KMS-11 (cell line): ENCODE measurements at regions not wholly inside any gene's neighbourhood (a gene's known extent, or its start where the extent isn't known, plus 50 kb on each side); places are given as distances from the start of the nearest gene placed in this dataset.

Experiments
- H2AFZ ChIP-seq: fragments of 200-600 bp; sonication (generic); 2 replicates; pipeline ENCODE4 v1.6.1; 2016; ENCODE audit warnings: antibody characterized with exemption, mixed run types, low read depth
- H3K27ac ChIP-seq: fragments of 200-600 bp; sonication (generic); 2 replicates; pipeline ENCODE4 v1.6.1; 2016; ENCODE audit warnings: mild to moderate bottlenecking, mixed run types
- H3K27me3 ChIP-seq: fragments of 200-600 bp; sonication (generic); 2 replicates; pipeline ENCODE4 v1.6.1; 2017; ENCODE audit warnings: mild to moderate bottlenecking, low read depth, mixed run types, moderate library complexity; ENCODE audit not compliant: insufficient read depth
- H3K36me3 ChIP-seq: fragments of 200-600 bp; sonication (generic); 2 replicates; pipeline ENCODE4 v1.6.1; 2017; ENCODE audit warnings: mild to moderate bottlenecking, mixed run types; ENCODE audit not compliant: insufficient read depth
- H3K4me1 ChIP-seq: fragments of 200-600 bp; sonication (generic); 2 replicates; pipeline ENCODE4 v1.6.1; 2016; ENCODE audit warnings: mild to moderate bottlenecking, low read depth, mixed run types; ENCODE audit not compliant: poor library complexity, severe bottlenecking
- H3K4me2 ChIP-seq: fragments of 200-600 bp; sonication (generic); 2 replicates; pipeline ENCODE4 v1.7.0; 2016; ENCODE audit warnings: mild to moderate bottlenecking, mixed run types
- H3K4me3 ChIP-seq: fragments of 200-600 bp; sonication (generic); IDR thresholded peaks from 2 replicates; pipeline ENCODE4 v1.6.1; 2017; ENCODE audit warnings: low read depth, low read length, mixed read lengths; ENCODE audit not compliant: insufficient read depth
- H3K79me2 ChIP-seq: fragments of 200-600 bp; sonication (generic); 2 replicates; pipeline ENCODE4 v1.6.1; 2016; ENCODE audit warnings: low read depth, mixed run types; ENCODE audit not compliant: insufficient read depth
- H3K9ac ChIP-seq: fragments of 200-600 bp; sonication (generic); 2 replicates; pipeline ENCODE4 v1.6.1; 2016; ENCODE audit warnings: mild to moderate bottlenecking, mixed run types
- H4K20me1 ChIP-seq: fragments of 200-600 bp; sonication (generic); 2 replicates; pipeline ENCODE4 v1.6.1; 2016; ENCODE audit warnings: mild to moderate bottlenecking, mixed run types; ENCODE audit not compliant: insufficient read depth
- CTCF ChIP-seq: fragments of 200-600 bp; sonication (generic); conservative IDR thresholded peaks from 2 replicates; pipeline ENCODE4 v1.6.1; 2017; ENCODE audit warnings: low read depth, mild to moderate bottlenecking, antibody characterized with exemption, low read length, moderate library complexity, mixed read lengths

- H3K4me3 ChIP-seq = no peak overlapping the region
- H3K4me1 ChIP-seq = no peaks in the 10 kb centered on the region
- no peak overlapping the region for H3K4me2 ChIP-seq
- H3K79me2 ChIP-seq = no peaks in the 10 kb centered on the region
- no peaks in the 10 kb centered on the region for H3K36me3 ChIP-seq
- no peak overlapping the region for H2AFZ ChIP-seq
- TF ChIP-seq CTCF = no peak
- H4K20me1 ChIP-seq = no peaks in the 10 kb centered on the region
- no peaks in the 10 kb centered on the region for H3K27me3 ChIP-seq
- H3K27ac ChIP-seq = no peak overlapping the region
- no peak overlapping the region for H3K9ac ChIP-seq
Observed at GRCh38 chr12:115433014-115433634, 749.1 kb upstream of the TBX3 start.

DNA sequence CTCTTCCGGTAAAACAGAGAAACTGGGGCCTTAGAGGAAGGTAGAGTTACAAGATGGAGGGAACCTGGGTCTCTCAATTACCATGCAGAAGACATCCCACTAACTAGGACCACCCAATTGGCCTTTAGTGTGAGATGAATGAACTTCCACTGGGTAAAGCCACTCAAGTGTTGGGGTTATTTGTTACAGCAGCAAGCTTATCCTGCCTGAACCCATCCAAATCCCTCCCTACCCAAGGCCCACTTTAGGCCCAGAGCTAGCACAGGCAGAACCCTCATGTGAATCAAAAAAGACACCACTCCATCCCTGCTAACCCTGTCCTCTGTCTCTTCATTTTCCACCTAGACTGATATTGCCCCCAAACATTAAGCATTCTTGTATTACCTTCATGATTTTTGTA, 746.7 kb upstream of the TBX3 start:
- no peaks in the 10 kb centered on the region for H3K27me3 ChIP-seq
- no peaks in the 10 kb centered on the region for H3K79me2 ChIP-seq
- H2AFZ ChIP-seq = no peak overlapping the region
- H3K4me1 ChIP-seq = no peaks in the 10 kb centered on the region
- H3K27ac ChIP-seq = no peak overlapping the region
- H3K9ac ChIP-seq = no peak overlapping the region
- H3K4me3 ChIP-seq = no peak overlapping the region
- no peak overlapping the region for H3K4me2 ChIP-seq
- TF ChIP-seq CTCF = no peak
- no peaks in the 10 kb centered on the region for H4K20me1 ChIP-seq
- H3K36me3 ChIP-seq = no peaks in the 10 kb centered on the region

- Histone ChIP-seq H3K4me3 (no peak overlapping the region), H3K36me3 (no peaks in the 10 kb centered on the region), H3K9ac (no peak overlapping the region), H3K27ac (no peak overlapping the region), H3K27me3 (no peaks in the 10 kb centered on the region), H4K20me1 (no peaks in the 10 kb centered on the region), H2AFZ (no peak overlapping the region), H3K4me1 (no peaks in the 10 kb centered on the region), H3K4me2 (no peak overlapping the region), H3K79me2 (no peaks in the 10 kb centered on the region)
- TF ChIP-seq CTCF = no peak
Observed at GRCh38 chr12:115426732-115427131, 742.8 kb upstream of the TBX3 start.

DNA sequence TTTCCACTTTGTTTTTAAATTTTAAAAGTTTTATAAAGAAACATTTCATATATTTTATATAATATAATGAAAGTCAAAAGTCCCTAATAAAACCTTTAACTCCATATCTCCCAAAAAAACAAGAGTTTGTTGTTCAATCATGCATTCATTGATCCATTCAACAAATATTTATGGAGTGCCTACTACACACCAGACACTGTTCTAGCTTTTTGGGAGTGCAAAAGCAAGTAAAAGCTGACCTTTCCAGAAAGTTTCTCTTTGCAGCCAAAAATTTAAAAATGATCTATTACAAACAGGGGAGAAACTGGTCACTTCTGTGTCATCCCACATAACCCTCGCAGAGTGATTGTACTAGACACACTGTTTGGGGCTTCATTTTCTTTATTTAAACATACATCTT, 740.0 kb upstream of the TBX3 start:
- no peak for TF ChIP-seq CTCF
- Histone ChIP-seq H3K27me3 (no peaks in the 10 kb centered on the region), H3K36me3 (no peaks in the 10 kb centered on the region), H3K79me2 (no peaks in the 10 kb centered on the region), H3K4me3 (no peak overlapping the region), H3K4me2 (no peak overlapping the region), H4K20me1 (no peaks in the 10 kb centered on the region), H3K4me1 (no peaks in the 10 kb centered on the region), H3K27ac (no peak overlapping the region), H3K9ac (no peak overlapping the region), H2AFZ (no peak overlapping the region)
